ENCODE measurements at regions not wholly inside any gene's neighbourhood (a gene's known extent, or its start where the extent isn't known, plus 50 kb on each side); places are given as distances from the start of the nearest gene placed in this dataset.
A peak's percentile ranks its signal among the peaks of the same experiment; 100 is the strongest.
"Not testable (repeated sequence)": the region's sequence is repeated elsewhere in the genome, so short reads cannot be mapped to it uniquely, and the experiment has no call there.

DNA sequence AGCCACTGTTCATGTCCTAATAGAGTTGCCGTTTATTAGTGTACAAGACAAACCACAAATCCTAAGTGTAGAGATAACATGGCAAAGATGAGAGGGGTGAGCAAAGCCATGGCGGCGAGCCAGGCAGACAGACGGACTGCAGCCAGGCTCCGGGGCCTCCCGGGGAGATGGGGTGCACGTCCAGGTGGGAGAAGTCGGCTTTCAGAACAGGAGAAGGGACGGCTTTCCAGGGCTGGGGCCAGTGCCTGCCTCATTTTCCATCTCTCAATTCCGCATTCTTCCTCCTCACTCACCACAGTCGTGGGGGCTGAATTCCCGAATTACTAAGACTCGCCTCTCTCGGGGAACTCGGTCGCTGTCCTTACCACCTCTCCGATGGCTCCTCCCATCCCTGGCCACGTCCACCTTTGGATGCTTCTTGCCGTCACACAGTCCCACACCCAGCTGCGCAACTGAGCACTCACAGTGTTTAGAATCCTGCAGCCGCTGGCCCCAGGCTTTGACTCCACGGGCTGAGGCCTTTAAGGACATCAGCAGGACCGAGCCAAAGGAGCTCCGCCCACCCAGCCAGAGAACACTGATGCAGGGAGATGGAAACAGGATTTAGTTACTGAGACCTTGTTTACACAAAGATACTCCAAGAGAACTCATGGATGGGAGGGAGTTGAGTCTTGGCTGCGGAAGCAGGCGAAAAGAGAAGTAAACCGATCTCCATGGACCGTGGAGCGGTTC is 59.7 kb downstream of the RNF112 start:
- H3K4me2 ChIP-seq (ENCODE audit: low read length, poor library complexity, severe bottlenecking) = no peak overlapping the region
- no peak overlapping the region for H2BK5ac ChIP-seq (ENCODE audit: low read depth, low read length, poor library complexity, severe bottlenecking)
- H3K36me3 ChIP-seq (ENCODE audit: control insufficient read depth in 1 of 2, insufficient read depth in 2 of 2, low read depth in 1 of 2, low read length in 2 of 2) = no peaks in the 10 kb centered on the region
- no peak overlapping the region for H3K27ac ChIP-seq (ENCODE audit: low read length, poor library complexity, severe bottlenecking)
- H3K4ac ChIP-seq (ENCODE audit: low read depth in 1 of 2, low read length in 2 of 2) = no peak overlapping the region
- no peak overlapping the region for H2BK120ac ChIP-seq (ENCODE audit: low read depth, low read length)
- H3K14ac ChIP-seq (ENCODE audit: low read length in 2 of 2) = no peak overlapping the region
- no peak overlapping the region for H3K23ac ChIP-seq (ENCODE audit: low read length in 2 of 2)
- 83% methylated on average over 29 of the region's 29 CpGs for WGBS
- no peak overlapping the region for H4K91ac ChIP-seq (ENCODE audit: low read length)
- H2AK5ac ChIP-seq (ENCODE audit: low read length, severe bottlenecking) = no peak overlapping the region
- peaks cover 0 to 12% of the 10 kb centered on the region in 2 experiments for H3K27me3 ChIP-seq (ENCODE audit: control insufficient read depth in 1 of 2, insufficient read depth in 1 of 2, low read length in 2 of 2)
- H3K4me1 ChIP-seq (ENCODE audit: control insufficient read depth, insufficient read depth, low read depth, low read length) = no peaks in the 10 kb centered on the region
- H4K8ac ChIP-seq (ENCODE audit: low read length) = peak overlapping the region; percentile 38
- peak overlapping the region; percentile 81 for H3K9ac ChIP-seq (ENCODE audit: low read length)
- H3K4me3 ChIP-seq (ENCODE audit: insufficient read depth in 1 of 2, low read depth in 1 of 2, low read length in 2 of 2) = peak overlapping the region in 1 of 2 experiments; percentile 76
- DNase-seq = no peak
- H3K9me3 ChIP-seq (ENCODE audit: control insufficient read depth, low read length) = no peaks in the 10 kb centered on the region
- no peak overlapping the region for H2AFZ ChIP-seq (ENCODE audit: low read depth, low read length)
- no peak overlapping the region for H2BK15ac ChIP-seq (ENCODE audit: low read depth, poor library complexity, severe bottlenecking)
- peak overlapping the region in 1 of 2 experiments; percentile 11 for H2BK12ac ChIP-seq (ENCODE audit: low read length in 2 of 2)
- no peak overlapping the region for H3K18ac ChIP-seq (ENCODE audit: low read depth in 1 of 2, low read length in 2 of 2)
- H3K79me1 ChIP-seq (replicated peaks; ENCODE audit: low read length, poor library complexity, severe bottlenecking) = no peaks in the 10 kb centered on the region

DNA sequence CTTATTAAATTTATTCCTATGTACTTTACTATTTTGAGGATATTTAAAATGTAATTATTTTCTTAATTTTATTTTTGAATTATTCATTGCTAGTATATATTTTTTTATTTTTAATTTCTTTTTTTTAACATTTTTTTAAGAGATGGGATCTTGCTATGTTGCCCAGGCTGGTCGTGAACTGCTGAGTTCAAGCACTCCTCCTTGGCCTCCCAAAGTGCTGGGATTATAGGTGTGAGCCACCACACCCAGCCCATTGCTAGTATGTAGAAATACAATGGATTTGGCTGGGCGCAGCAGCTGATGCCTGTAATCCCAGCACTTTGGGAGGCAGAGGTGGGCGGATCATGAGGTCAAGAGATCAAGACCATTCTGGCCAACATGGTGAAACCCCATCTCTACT is 59.2 kb upstream of the SLC47A1 start:
- H3K36me3 ChIP-seq (ENCODE audit: control insufficient read depth in 1 of 2, insufficient read depth in 2 of 2, low read depth in 1 of 2, low read length in 2 of 2); H2BK15ac ChIP-seq (ENCODE audit: low read depth, poor library complexity, severe bottlenecking); H3K4me3 ChIP-seq (ENCODE audit: insufficient read depth in 1 of 2, low read depth in 1 of 2, low read length in 2 of 2); H2BK5ac ChIP-seq (ENCODE audit: low read depth, low read length, poor library complexity, severe bottlenecking); H3K23ac ChIP-seq (ENCODE audit: low read length in 2 of 2); H3K9me3 ChIP-seq (ENCODE audit: control insufficient read depth, low read length); H3K4me1 ChIP-seq (ENCODE audit: control insufficient read depth, insufficient read depth, low read depth, low read length); H3K14ac ChIP-seq (ENCODE audit: low read length in 2 of 2); H2BK120ac ChIP-seq (ENCODE audit: low read depth, low read length); H2BK12ac ChIP-seq (ENCODE audit: low read length in 2 of 2); H4K8ac ChIP-seq (ENCODE audit: low read length); H3K9ac ChIP-seq (ENCODE audit: low read length); H2AK5ac ChIP-seq (ENCODE audit: low read length, severe bottlenecking); H3K4me2 ChIP-seq (ENCODE audit: low read length, poor library complexity, severe bottlenecking); H3K79me1 ChIP-seq (replicated peaks; ENCODE audit: low read length, poor library complexity, severe bottlenecking); H3K18ac ChIP-seq (ENCODE audit: low read depth in 1 of 2, low read length in 2 of 2); H3K27me3 ChIP-seq (ENCODE audit: control insufficient read depth in 1 of 2, insufficient read depth in 1 of 2, low read length in 2 of 2); H3K27ac ChIP-seq (ENCODE audit: low read length, poor library complexity, severe bottlenecking); H4K91ac ChIP-seq (ENCODE audit: low read length); H2AFZ ChIP-seq (ENCODE audit: low read depth, low read length); DNase-seq; H3K4ac ChIP-seq (ENCODE audit: low read depth in 1 of 2, low read length in 2 of 2): not testable (repeated sequence)
- 79% methylated on average over 3 of the region's 3 CpGs for WGBS

DNA sequence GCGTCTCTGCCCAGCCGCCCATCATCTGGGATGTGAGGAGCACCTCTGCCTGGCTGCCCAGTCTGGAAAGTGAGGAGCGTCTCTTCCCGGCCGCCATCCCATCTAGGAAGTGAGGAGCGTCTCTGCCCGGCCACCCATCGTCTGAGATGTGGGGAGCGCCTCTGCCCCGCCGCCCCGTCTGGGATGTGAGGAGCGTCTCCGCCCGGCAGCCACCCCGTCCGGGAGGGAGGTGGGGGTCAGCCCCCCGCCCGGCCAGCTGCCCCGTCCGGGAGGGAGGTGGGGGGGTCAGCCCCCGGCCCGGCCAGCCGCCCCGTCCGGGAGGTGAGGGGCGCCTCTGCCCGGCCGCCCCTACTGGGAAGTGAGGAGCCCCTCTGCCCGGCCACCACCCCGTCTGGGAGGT is 57.9 kb upstream of the SLC47A1 start:
- H2AK5ac ChIP-seq (ENCODE audit: low read length, severe bottlenecking); H3K14ac ChIP-seq (ENCODE audit: low read length in 2 of 2); H3K4ac ChIP-seq (ENCODE audit: low read depth in 1 of 2, low read length in 2 of 2); H2BK120ac ChIP-seq (ENCODE audit: low read depth, low read length); H4K8ac ChIP-seq (ENCODE audit: low read length); H3K4me1 ChIP-seq (ENCODE audit: control insufficient read depth, insufficient read depth, low read depth, low read length); H2BK15ac ChIP-seq (ENCODE audit: low read depth, poor library complexity, severe bottlenecking); H3K4me2 ChIP-seq (ENCODE audit: low read length, poor library complexity, severe bottlenecking); H2AFZ ChIP-seq (ENCODE audit: low read depth, low read length); H3K9ac ChIP-seq (ENCODE audit: low read length); DNase-seq; H2BK12ac ChIP-seq (ENCODE audit: low read length in 2 of 2); H3K23ac ChIP-seq (ENCODE audit: low read length in 2 of 2); H3K27me3 ChIP-seq (ENCODE audit: control insufficient read depth in 1 of 2, insufficient read depth in 1 of 2, low read length in 2 of 2); H3K27ac ChIP-seq (ENCODE audit: low read length, poor library complexity, severe bottlenecking); H2BK5ac ChIP-seq (ENCODE audit: low read depth, low read length, poor library complexity, severe bottlenecking); H3K79me1 ChIP-seq (replicated peaks; ENCODE audit: low read length, poor library complexity, severe bottlenecking); H4K91ac ChIP-seq (ENCODE audit: low read length); H3K36me3 ChIP-seq (ENCODE audit: control insufficient read depth in 1 of 2, insufficient read depth in 2 of 2, low read depth in 1 of 2, low read length in 2 of 2); H3K4me3 ChIP-seq (ENCODE audit: insufficient read depth in 1 of 2, low read depth in 1 of 2, low read length in 2 of 2); H3K9me3 ChIP-seq (ENCODE audit: control insufficient read depth, low read length); H3K18ac ChIP-seq (ENCODE audit: low read depth in 1 of 2, low read length in 2 of 2): not testable (repeated sequence)
- 97% methylated on average over 18 of the region's 31 CpGs for WGBS

DNA sequence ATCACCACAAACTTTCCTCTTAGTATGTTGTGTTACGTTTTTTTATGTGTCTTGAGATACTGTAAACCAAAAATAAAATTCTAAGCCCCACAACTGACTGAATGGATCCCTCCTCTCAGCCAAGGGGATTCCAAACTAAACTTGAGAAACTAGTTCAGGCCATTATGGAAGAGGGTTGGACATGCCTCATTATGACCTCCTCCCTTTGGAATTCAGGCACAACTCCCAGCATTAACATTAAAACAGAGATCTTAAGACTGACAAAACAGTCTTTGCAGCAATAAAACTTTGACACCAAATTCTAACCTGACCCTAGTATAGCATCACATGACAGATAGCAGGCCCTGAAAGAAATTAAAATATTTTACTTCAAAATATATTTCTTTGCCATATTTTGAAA is 51.1 kb upstream of the SLC47A1 start:
- no peak overlapping the region for H2BK120ac ChIP-seq (ENCODE audit: low read depth, low read length)
- H3K23ac ChIP-seq (ENCODE audit: low read length in 2 of 2) = no peak overlapping the region
- 80% methylated on average over 1 of the region's 1 CpG for WGBS
- H2BK5ac ChIP-seq (ENCODE audit: low read depth, low read length, poor library complexity, severe bottlenecking) = no peak overlapping the region
- H4K8ac ChIP-seq (ENCODE audit: low read length) = no peak overlapping the region
- H3K4ac ChIP-seq (ENCODE audit: low read depth in 1 of 2, low read length in 2 of 2) = no peak overlapping the region
- no peaks in the 10 kb centered on the region for H3K27me3 ChIP-seq (ENCODE audit: control insufficient read depth in 1 of 2, insufficient read depth in 1 of 2, low read length in 2 of 2)
- no peak overlapping the region for H3K27ac ChIP-seq (ENCODE audit: low read length, poor library complexity, severe bottlenecking)
- no peak overlapping the region for H2BK12ac ChIP-seq (ENCODE audit: low read length in 2 of 2)
- H3K9ac ChIP-seq (ENCODE audit: low read length) = peak overlapping the region; percentile 39
- no peaks in the 10 kb centered on the region for H3K36me3 ChIP-seq (ENCODE audit: control insufficient read depth in 1 of 2, insufficient read depth in 2 of 2, low read depth in 1 of 2, low read length in 2 of 2)
- no peak overlapping the region for H2AFZ ChIP-seq (ENCODE audit: low read depth, low read length)
- no peak overlapping the region for H3K4me2 ChIP-seq (ENCODE audit: low read length, poor library complexity, severe bottlenecking)
- no peak overlapping the region for H2AK5ac ChIP-seq (ENCODE audit: low read length, severe bottlenecking)
- no peak overlapping the region for H3K18ac ChIP-seq (ENCODE audit: low read depth in 1 of 2, low read length in 2 of 2)
- no peaks in the 10 kb centered on the region for H3K79me1 ChIP-seq (replicated peaks; ENCODE audit: low read length, poor library complexity, severe bottlenecking)
- peaks cover 3% of the 10 kb centered on the region for H3K4me1 ChIP-seq (ENCODE audit: control insufficient read depth, insufficient read depth, low read depth, low read length)
- H3K4me3 ChIP-seq (ENCODE audit: insufficient read depth in 1 of 2, low read depth in 1 of 2, low read length in 2 of 2) = no peak overlapping the region
- peak; percentile 39 for DNase-seq
- H4K91ac ChIP-seq (ENCODE audit: low read length) = no peak overlapping the region
- H3K14ac ChIP-seq (ENCODE audit: low read length in 2 of 2) = no peak overlapping the region
- no peak overlapping the region for H2BK15ac ChIP-seq (ENCODE audit: low read depth, poor library complexity, severe bottlenecking)
- H3K9me3 ChIP-seq (ENCODE audit: control insufficient read depth, low read length) = peaks cover 7% of the 10 kb centered on the region

Measured in mesenchymal stem cell (in vitro differentiated cells and primary cell).